ENCODE measurements at regions not wholly inside any gene's neighbourhood (a gene's known extent, or its start where the extent isn't known, plus 50 kb on each side); places are given as distances from the start of the nearest gene placed in this dataset.

- no peak overlapping the region for H3K4me3 Mint-ChIP-seq (ENCODE audit: low read depth)
- H3K27me3 Mint-ChIP-seq = no peaks in the 10 kb centered on the region
- H3K36me3 Mint-ChIP-seq (ENCODE audit: insufficient read depth) = no peaks in the 10 kb centered on the region
- peaks cover 2% of the 10 kb centered on the region for H3K4me1 Mint-ChIP-seq (ENCODE audit: low read depth)
- no peak overlapping the region for H3K27ac Mint-ChIP-seq
- no peaks in the 10 kb centered on the region for H3K9me3 Mint-ChIP-seq (ENCODE audit: low read depth)
- TF ChIP-seq CTCF (IDR thresholded peaks at IDR 0.05; ENCODE audit: unreplicated experiment) = no peak
- no peak for DNase-seq (ENCODE audit: low spot score, unreplicated experiment)
Measured at GRCh38 chr2:53505826-53506225, 261.8 kb upstream of the CHAC2 start.

GRCh38 chr2:53504507-53504906, 263.1 kb upstream of the CHAC2 start:
- no peak overlapping the region for H3K4me3 Mint-ChIP-seq (ENCODE audit: low read depth)
- no peak for TF ChIP-seq CTCF (IDR thresholded peaks at IDR 0.05; ENCODE audit: unreplicated experiment)
- no peaks in the 10 kb centered on the region for H3K36me3 Mint-ChIP-seq (ENCODE audit: insufficient read depth)
- no peaks in the 10 kb centered on the region for H3K27me3 Mint-ChIP-seq
- DNase-seq (ENCODE audit: low spot score, unreplicated experiment) = no peak
- H3K4me1 Mint-ChIP-seq (ENCODE audit: low read depth) = no peaks in the 10 kb centered on the region
- H3K27ac Mint-ChIP-seq = no peak overlapping the region
- no peaks in the 10 kb centered on the region for H3K9me3 Mint-ChIP-seq (ENCODE audit: low read depth)

- Mint-ChIP-seq H3K4me3 (ENCODE audit: low read depth) (no peak overlapping the region), H3K27me3 (no peaks in the 10 kb centered on the region), H3K27ac (no peak overlapping the region)
Measured at GRCh38 chr2:53500181-53500580, 267.4 kb upstream of the CHAC2 start.

GRCh38 chr2:53498210-53498609, 269.4 kb upstream of the CHAC2 start:
- TF ChIP-seq CTCF (IDR thresholded peaks at IDR 0.05; ENCODE audit: unreplicated experiment) = no peak
- Mint-ChIP-seq H3K36me3 (ENCODE audit: insufficient read depth) (no peaks in the 10 kb centered on the region), H3K9me3 (ENCODE audit: low read depth) (no peaks in the 10 kb centered on the region), H3K27me3 (no peaks in the 10 kb centered on the region), H3K4me1 (ENCODE audit: low read depth) (no peaks in the 10 kb centered on the region), H3K27ac (no peak overlapping the region), H3K4me3 (ENCODE audit: low read depth) (no peak overlapping the region)
- no peak for DNase-seq (ENCODE audit: low spot score, unreplicated experiment)

More at GRCh38 chr2:53500181-53500580, 267.4 kb upstream of the CHAC2 start:
- H3K36me3 Mint-ChIP-seq (ENCODE audit: insufficient read depth) = no peaks in the 10 kb centered on the region
- H3K4me1 Mint-ChIP-seq (ENCODE audit: low read depth) = no peaks in the 10 kb centered on the region
- DNase-seq (ENCODE audit: low spot score, unreplicated experiment) = no peak
- TF ChIP-seq CTCF (IDR thresholded peaks at IDR 0.05; ENCODE audit: unreplicated experiment) = no peak
- H3K9me3 Mint-ChIP-seq (ENCODE audit: low read depth) = no peaks in the 10 kb centered on the region

- no peak for TF ChIP-seq CTCF (IDR thresholded peaks at IDR 0.05; ENCODE audit: unreplicated experiment)
- Mint-ChIP-seq H3K4me3 (ENCODE audit: low read depth) (no peak overlapping the region), H3K27ac (no peak overlapping the region), H3K9me3 (ENCODE audit: low read depth) (no peaks in the 10 kb centered on the region), H3K4me1 (ENCODE audit: low read depth) (no peaks in the 10 kb centered on the region), H3K36me3 (ENCODE audit: insufficient read depth) (no peaks in the 10 kb centered on the region), H3K27me3 (no peaks in the 10 kb centered on the region)
- DNase-seq (ENCODE audit: low spot score, unreplicated experiment) = no peak
Measured at GRCh38 chr2:53497020-53497419, 270.6 kb upstream of the CHAC2 start.

Data from progenitor cell of endocrine pancreas (in vitro differentiated cells).